H1 (cell line): ENCODE measurements at regions not wholly inside any gene's neighbourhood (a gene's known extent, or its start where the extent isn't known, plus 50 kb on each side); places are given as distances from the start of the nearest gene placed in this dataset.

Experiments used
- KDM1A ChIP-seq: fragments of 200-600, 300-600 bp; sonication (generic); IDR thresholded peaks from 2 replicates; pipeline ENCODE4 v1.7.1; 2016; ENCODE audit warnings: mild to moderate bottlenecking, low read length, borderline replicate concordance
- PHF8 ChIP-seq: fragments of 200-600 bp; sonication (generic); conservative IDR thresholded peaks from 2 replicates; pipeline ENCODE4 v1.7.1; 2012; ENCODE audit warnings: low read depth, mild to moderate bottlenecking, inconsistent platforms, low read length, moderate library complexity
- POLR2A ChIP-seq, 2 experiments: IDR thresholded peaks; 1 replicate in 1 of 2; 2 replicates in 1 of 2; pipeline ENCODE4 v1.6.1; 2011; ENCODE audit warnings: low read depth in 2 of 2, low read length in 2 of 2, mild to moderate bottlenecking in 2 of 2; ENCODE audit errors: control extremely low read depth in 1 of 2
- TF ChIP-seq, protein P1 (sequence below): IDR thresholded peaks from 2 replicates; pipeline ENCODE4 v1.6.1; 2011; ENCODE audit warnings: low read length, improper control_type of control experiment
- TF ChIP-seq, protein P2 (sequence below), 3 experiments: IDR thresholded peaks; 1 replicate in 2 of 3; 2 replicates in 1 of 3; pipeline versions ENCODE4 v1.5.1 to v1.6.1; 2011; ENCODE audit warnings: low read length in 3 of 3, mild to moderate bottlenecking in 3 of 3, inconsistent platforms in 2 of 3, low read depth in 1 of 3, moderate library complexity in 1 of 3; ENCODE audit not compliant: insufficient read depth in 1 of 3; ENCODE audit errors: control extremely low read depth in 1 of 3

DNA sequence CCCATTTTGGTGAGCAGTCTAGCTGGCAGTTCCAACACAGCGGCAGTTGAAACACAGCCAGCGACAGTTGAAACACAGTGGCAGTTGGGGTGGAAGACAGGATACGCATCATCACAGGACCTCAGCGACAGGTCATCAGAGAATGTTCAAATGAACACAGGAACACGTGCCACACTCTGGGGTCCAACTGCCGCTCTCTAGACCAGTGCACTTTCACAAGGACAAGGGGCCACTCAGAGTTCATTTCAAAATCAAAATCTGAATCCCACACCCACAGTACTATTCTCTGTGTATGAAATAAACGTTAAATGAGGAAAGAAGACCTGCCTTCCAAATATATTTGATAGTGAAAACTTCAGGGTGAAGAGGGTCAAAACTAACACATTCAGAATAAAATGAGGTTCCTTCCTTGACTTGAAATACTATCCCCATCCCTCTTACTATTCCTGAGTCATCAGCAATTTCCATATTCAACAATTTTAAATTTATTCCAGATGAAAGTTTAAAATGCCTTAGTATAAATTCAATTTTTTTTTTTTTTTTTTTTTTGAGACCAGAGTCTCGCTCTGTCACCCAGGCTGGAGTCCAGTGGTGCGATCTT is 53.0 kb upstream of the SIMC1 start:
- TF ChIP-seq, protein P1, sequence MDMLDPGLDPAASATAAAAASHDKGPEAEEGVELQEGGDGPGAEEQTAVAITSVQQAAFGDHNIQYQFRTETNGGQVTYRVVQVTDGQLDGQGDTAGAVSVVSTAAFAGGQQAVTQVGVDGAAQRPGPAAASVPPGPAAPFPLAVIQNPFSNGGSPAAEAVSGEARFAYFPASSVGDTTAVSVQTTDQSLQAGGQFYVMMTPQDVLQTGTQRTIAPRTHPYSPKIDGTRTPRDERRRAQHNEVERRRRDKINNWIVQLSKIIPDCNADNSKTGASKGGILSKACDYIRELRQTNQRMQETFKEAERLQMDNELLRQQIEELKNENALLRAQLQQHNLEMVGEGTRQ = no peak
- TF ChIP-seq POLR2A (IDR thresholded peaks at IDR 0.05; ENCODE audit: control extremely low read depth in 1 of 2, low read depth in 2 of 2, low read length in 2 of 2) (no peak), KDM1A (no peak), PHF8 (no peak)
- TF ChIP-seq, protein P2, sequence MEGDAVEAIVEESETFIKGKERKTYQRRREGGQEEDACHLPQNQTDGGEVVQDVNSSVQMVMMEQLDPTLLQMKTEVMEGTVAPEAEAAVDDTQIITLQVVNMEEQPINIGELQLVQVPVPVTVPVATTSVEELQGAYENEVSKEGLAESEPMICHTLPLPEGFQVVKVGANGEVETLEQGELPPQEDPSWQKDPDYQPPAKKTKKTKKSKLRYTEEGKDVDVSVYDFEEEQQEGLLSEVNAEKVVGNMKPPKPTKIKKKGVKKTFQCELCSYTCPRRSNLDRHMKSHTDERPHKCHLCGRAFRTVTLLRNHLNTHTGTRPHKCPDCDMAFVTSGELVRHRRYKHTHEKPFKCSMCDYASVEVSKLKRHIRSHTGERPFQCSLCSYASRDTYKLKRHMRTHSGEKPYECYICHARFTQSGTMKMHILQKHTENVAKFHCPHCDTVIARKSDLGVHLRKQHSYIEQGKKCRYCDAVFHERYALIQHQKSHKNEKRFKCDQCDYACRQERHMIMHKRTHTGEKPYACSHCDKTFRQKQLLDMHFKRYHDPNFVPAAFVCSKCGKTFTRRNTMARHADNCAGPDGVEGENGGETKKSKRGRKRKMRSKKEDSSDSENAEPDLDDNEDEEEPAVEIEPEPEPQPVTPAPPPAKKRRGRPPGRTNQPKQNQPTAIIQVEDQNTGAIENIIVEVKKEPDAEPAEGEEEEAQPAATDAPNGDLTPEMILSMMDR (IDR thresholded peaks at IDR 0.05; ENCODE audit: control extremely low read depth in 1 of 3, insufficient read depth in 1 of 3, low read depth in 1 of 3, low read length in 3 of 3) = no peak
